HEK293 (cell line): ENCODE measurements at regions not wholly inside any gene's neighbourhood (a gene's known extent, or its start where the extent isn't known, plus 50 kb on each side); places are given as distances from the start of the nearest gene placed in this dataset.

Source experiments
- CTCF ChIA-PET: fragments of 350-600 bp; formaldehyde crosslinking; extraction: SDS; loops from one replicate; lab custom pipeline; 2021; ENCODE audit warnings: antibody characterized with exemption; lab: Yijun Ruan, JAX
- POLR2A ChIA-PET: fragments of 300-600 bp; formaldehyde crosslinking; extraction: SDS; loops from one replicate; lab custom pipeline; 2020; ENCODE audit warnings: antibody characterized with exemption, inconsistent platforms; lab: Yijun Ruan, JAX
- H3K27ac ChIP-seq: fragments of 200-500 bp; sonication (Bioruptor generic); 2 replicates; pipeline ENCODE4 v1.5.1; 2014; ENCODE audit warnings: low read depth, low read length, control low read depth, inconsistent platforms; ENCODE audit errors: extremely low read depth
- H3K36me3 ChIP-seq, 2 experiments: fragments of 200-500 bp in 1 of 2; sonication (Bioruptor generic) in 1 of 2; 1 replicate in 1 of 2; 2 replicates in 1 of 2; pipeline ENCODE4 v1.5.1; 2014 to 2017; ENCODE audit warnings: inconsistent platforms in 2 of 2, low read length in 2 of 2; ENCODE audit not compliant: control insufficient read depth in 2 of 2, insufficient read depth in 1 of 2
- H3K4me1 ChIP-seq: fragments of 200-500 bp; sonication (Bioruptor generic); 2 replicates; pipeline ENCODE4 v1.5.1; 2014; ENCODE audit warnings: mild to moderate bottlenecking, low read length, inconsistent platforms; ENCODE audit not compliant: control insufficient read depth, insufficient read depth
- H3K4me3 ChIP-seq: 2 replicates; pipeline ENCODE4 v1.5.1; 2011; ENCODE audit warnings: low read depth, mild to moderate bottlenecking, control low read depth, low read length, moderate library complexity
- H3K9me3 ChIP-seq: fragments of 200-500 bp; sonication (Bioruptor generic); 2 replicates; pipeline ENCODE4 v1.5.1; 2014; ENCODE audit warnings: low read depth, low read length, inconsistent platforms; ENCODE audit not compliant: control insufficient read depth, insufficient read depth
- GFI1B ChIP-seq: fragments of 450-650 bp; formaldehyde crosslinking; IDR thresholded peaks from 2 replicates; pipeline ENCODE4 v1.5.1; 2016; ENCODE audit warnings: missing biosample characterization, missing genetic modification characterization
- HOXD13 ChIP-seq: sonication (generic); formaldehyde crosslinking; IDR thresholded peaks from 2 replicates; pipeline ENCODE4 v1.8.0; 2022; ENCODE audit warnings: missing genetic modification reagents, borderline replicate concordance
- SP2 ChIP-seq: fragments of 450-650 bp; formaldehyde crosslinking; IDR thresholded peaks from 2 replicates; pipeline ENCODE4 v1.5.1; 2016; ENCODE audit warnings: missing biosample characterization, missing genetic modification characterization
- ZBTB20 ChIP-seq: fragments of 450-650 bp; formaldehyde crosslinking; IDR thresholded peaks from 2 replicates; pipeline ENCODE4 v1.5.1; 2016; ENCODE audit warnings: missing biosample characterization, missing genetic modification characterization
- ZEB2 ChIP-seq: fragments of 450-650 bp; formaldehyde crosslinking; IDR thresholded peaks from 2 replicates; pipeline ENCODE4 v1.5.1; 2016; ENCODE audit warnings: missing biosample characterization, missing genetic modification characterization
- ZNF10 ChIP-seq: fragments of 450-650 bp; formaldehyde crosslinking; IDR thresholded peaks from 2 replicates; pipeline ENCODE4 v1.5.1; 2017; ENCODE audit warnings: missing biosample characterization, missing genetic modification characterization
- ZNF114 ChIP-seq: fragments of 450-650 bp; formaldehyde crosslinking; IDR thresholded peaks from 2 replicates; pipeline ENCODE4 v1.5.0; 2017; ENCODE audit warnings: missing biosample characterization, missing genetic modification characterization
- ZNF132 ChIP-seq: fragments of 450-650 bp; formaldehyde crosslinking; IDR thresholded peaks from 2 replicates; pipeline ENCODE4 v1.5.1; 2017; ENCODE audit warnings: missing biosample characterization, missing genetic modification characterization, borderline replicate concordance
- ZNF16 ChIP-seq: fragments of 450-650 bp; formaldehyde crosslinking; IDR thresholded peaks from 2 replicates; pipeline ENCODE4 v1.5.1; 2016; ENCODE audit warnings: low read depth, missing biosample characterization, missing genetic modification characterization
- ZNF19 ChIP-seq: fragments of 450-650 bp; formaldehyde crosslinking; IDR thresholded peaks from 2 replicates; pipeline ENCODE4; 2016; ENCODE audit warnings: missing biosample characterization, missing genetic modification characterization, low read depth
- ZNF221 ChIP-seq: fragments of 450-650 bp; formaldehyde crosslinking; IDR thresholded peaks from 2 replicates; pipeline ENCODE4 v1.5.1; 2017; ENCODE audit warnings: missing biosample characterization, missing genetic modification characterization, borderline replicate concordance
- ZNF280C ChIP-seq: fragments of 450-650 bp; formaldehyde crosslinking; IDR thresholded peaks from 2 replicates; pipeline ENCODE4 v1.5.1; 2016; ENCODE audit warnings: missing biosample characterization, missing genetic modification characterization
- ZNF394 ChIP-seq: fragments of 450-650 bp; formaldehyde crosslinking; IDR thresholded peaks from 2 replicates; pipeline ENCODE4 v1.5.1; 2016; ENCODE audit warnings: missing biosample characterization, missing genetic modification characterization, mild to moderate bottlenecking, moderate library complexity, borderline replicate concordance
- ZNF404 ChIP-seq: fragments of 450-650 bp; formaldehyde crosslinking; IDR thresholded peaks from 2 replicates; pipeline ENCODE4 v1.5.1; 2017; ENCODE audit warnings: missing biosample characterization, missing genetic modification characterization
- ZNF426 ChIP-seq: fragments of 450-650 bp; formaldehyde crosslinking; IDR thresholded peaks from 2 replicates; pipeline ENCODE4 v1.5.1; 2017; ENCODE audit warnings: missing biosample characterization, missing genetic modification characterization, mild to moderate bottlenecking, inconsistent platforms, moderate library complexity
- ZNF513 ChIP-seq: fragments of 450-650 bp; IDR thresholded peaks from 2 replicates; pipeline ENCODE4 v1.5.1; 2018; ENCODE audit warnings: missing biosample characterization, missing genetic modification characterization
- ZNF654 ChIP-seq: fragments of 450-650 bp; formaldehyde crosslinking; IDR thresholded peaks from 2 replicates; pipeline ENCODE4 v1.5.1; 2016; ENCODE audit warnings: low read depth, missing biosample characterization, missing genetic modification characterization
- ZNF664 ChIP-seq: fragments of 450-650 bp; formaldehyde crosslinking; IDR thresholded peaks from 2 replicates; pipeline ENCODE4 v1.5.1; 2016; ENCODE audit warnings: missing biosample characterization, missing genetic modification characterization
- TF ChIP-seq, protein P1 (sequence below): fragments of 450-650 bp; formaldehyde crosslinking; IDR thresholded peaks from 2 replicates; pipeline ENCODE4 v1.5.1; 2016; ENCODE audit warnings: missing biosample characterization, missing genetic modification characterization

DNA sequence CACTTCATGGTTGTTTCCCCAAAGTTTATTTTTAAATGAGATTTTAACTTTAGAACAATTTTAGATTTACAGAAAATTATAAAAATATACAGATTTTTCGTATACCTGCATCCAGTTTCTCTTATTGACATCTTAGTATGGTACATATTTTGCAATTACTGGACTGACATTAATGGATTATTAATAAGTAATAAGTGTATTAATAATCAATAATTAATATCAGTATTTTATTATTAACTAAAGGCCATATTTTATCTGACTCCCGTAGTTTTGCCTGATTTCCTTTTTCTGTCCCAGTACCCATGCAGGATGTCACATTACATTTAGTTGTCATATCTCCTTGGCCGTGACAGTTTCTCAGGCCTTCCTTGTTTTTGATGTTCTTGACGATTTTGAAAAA lies 307.0 kb downstream of the C6orf118 start (continued):
- TF ChIP-seq, protein P1, sequence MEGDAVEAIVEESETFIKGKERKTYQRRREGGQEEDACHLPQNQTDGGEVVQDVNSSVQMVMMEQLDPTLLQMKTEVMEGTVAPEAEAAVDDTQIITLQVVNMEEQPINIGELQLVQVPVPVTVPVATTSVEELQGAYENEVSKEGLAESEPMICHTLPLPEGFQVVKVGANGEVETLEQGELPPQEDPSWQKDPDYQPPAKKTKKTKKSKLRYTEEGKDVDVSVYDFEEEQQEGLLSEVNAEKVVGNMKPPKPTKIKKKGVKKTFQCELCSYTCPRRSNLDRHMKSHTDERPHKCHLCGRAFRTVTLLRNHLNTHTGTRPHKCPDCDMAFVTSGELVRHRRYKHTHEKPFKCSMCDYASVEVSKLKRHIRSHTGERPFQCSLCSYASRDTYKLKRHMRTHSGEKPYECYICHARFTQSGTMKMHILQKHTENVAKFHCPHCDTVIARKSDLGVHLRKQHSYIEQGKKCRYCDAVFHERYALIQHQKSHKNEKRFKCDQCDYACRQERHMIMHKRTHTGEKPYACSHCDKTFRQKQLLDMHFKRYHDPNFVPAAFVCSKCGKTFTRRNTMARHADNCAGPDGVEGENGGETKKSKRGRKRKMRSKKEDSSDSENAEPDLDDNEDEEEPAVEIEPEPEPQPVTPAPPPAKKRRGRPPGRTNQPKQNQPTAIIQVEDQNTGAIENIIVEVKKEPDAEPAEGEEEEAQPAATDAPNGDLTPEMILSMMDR (tag by site-specific recombination), result no peak

DNA sequence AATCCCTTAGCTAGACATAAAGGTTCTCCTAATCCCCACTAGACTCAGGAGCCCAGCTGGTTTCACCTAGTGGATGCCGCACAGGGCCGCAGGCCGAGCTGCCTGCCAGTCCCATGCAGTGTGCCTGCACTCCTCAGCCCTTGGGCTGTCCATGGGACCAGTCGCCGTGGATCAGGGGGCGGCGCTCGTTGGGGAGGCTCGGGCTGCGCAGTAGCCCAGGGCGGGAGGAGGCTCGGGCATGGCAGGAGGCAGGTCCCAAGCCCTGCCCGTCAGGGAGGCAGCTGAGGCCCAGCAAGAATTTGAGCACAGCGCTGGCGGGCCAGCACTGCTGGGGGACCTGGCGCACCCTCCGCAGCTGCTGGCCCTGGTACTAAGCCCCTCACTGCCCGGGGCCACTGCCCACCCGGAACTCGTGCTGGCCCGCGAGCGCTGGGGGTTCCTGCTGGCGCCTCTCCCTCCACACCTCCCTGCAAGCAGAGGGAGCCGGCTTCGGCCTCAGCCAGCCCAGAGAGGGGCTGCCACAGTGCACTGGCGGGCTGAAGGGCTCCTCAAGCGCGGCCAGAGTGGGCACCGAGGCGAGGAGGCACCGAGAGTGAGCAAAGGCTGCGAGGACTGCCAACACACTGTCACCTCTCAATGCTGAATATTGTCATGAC lies 307.8 kb downstream of the C6orf118 start:
- TF ChIP-seq ZBTB20 (tag by site-specific recombination) (no peak), ZNF114 (tag by site-specific recombination) (no peak), ZNF10 (tag by site-specific recombination) (no peak), ZNF394 (tag by site-specific recombination) (no peak), ZNF16 (tag by site-specific recombination) (no peak), ZNF132 (no peak), ZNF221 (no peak), ZNF19 (no peak), ZNF664 (tag by site-specific recombination) (no peak), ZNF513 (tag by site-specific recombination) (no peak), ZNF426 (tag by site-specific recombination) (no peak), ZNF280C (tag by site-specific recombination) (no peak), ZNF654 (tag by site-specific recombination) (no peak)
- ChIA-PET POLR2A (no interaction called here), CTCF (interaction anchor here (0.7 kb wide), 1 partner anchor 317 kb away, joined by 4 read pairs; no protein-coding TSS in a partner anchor)

DNA sequence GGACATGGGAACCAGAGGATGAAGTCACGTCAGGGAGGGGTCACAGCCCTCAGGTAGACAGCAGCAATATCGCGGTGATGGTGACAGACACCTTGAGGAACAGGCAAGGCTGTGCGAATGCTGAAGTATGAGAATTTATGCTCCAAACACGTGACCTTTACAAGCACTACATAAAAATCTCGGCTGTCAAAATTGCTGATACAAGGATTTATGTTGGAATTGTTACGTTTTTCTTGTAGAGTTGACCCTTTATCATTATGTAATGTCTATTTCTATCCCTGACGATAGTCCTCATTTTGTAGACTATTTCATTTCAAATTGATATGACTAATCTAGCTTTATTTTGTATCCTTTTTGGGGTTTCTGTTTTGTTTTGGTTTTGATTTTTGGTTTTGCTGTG lies 311.1 kb downstream of the C6orf118 start:
- ChIA-PET POLR2A (no interaction called here), CTCF (no interaction called here)

More for the DNA sequence above, 307.8 kb downstream of the C6orf118 start:
- Histone ChIP-seq H3K27ac (no peak overlapping the region), H3K4me3 (no peak overlapping the region), H3K4me1 (no peaks in the 10 kb centered on the region), H3K36me3 (no peaks in the 10 kb centered on the region), H3K9me3 (no peaks in the 10 kb centered on the region)

More for the DNA sequence above, 311.1 kb downstream of the C6orf118 start:
- Histone ChIP-seq H3K4me1 (no peaks in the 10 kb centered on the region), H3K27ac (no peak overlapping the region), H3K36me3 (no peaks in the 10 kb centered on the region), H3K4me3 (no peak overlapping the region), H3K9me3 (no peaks in the 10 kb centered on the region)
- TF ChIP-seq ZEB2 (tag by site-specific recombination) (no peak), ZNF664 (tag by site-specific recombination) (no peak), HOXD13 (CRISPR knock-in tag) (no peak), SP2 (tag by site-specific recombination) (no peak), GFI1B (tag by site-specific recombination) (no peak), ZNF404 (tag by site-specific recombination) (no peak)
